H9 (cell line): ENCODE measurements at regions not wholly inside any gene's neighbourhood (a gene's known extent, or its start where the extent isn't known, plus 50 kb on each side); places are given as distances from the start of the nearest gene placed in this dataset.

Experiments
- DNase-seq: peaks from one replicate; pipeline ENCODE4 v3.0.0-alpha.2; 2017
- H2AFZ ChIP-seq: one replicate; pipeline ENCODE4 v1.6.1; 2013; ENCODE audit warnings: mild to moderate bottlenecking, low read length, control low read depth, moderate library complexity
- H2AK5ac ChIP-seq: 2 replicates; pipeline ENCODE4 v1.6.1; 2013; ENCODE audit warnings: low read length, control low read depth, mixed read lengths; ENCODE audit not compliant: insufficient read length
- H2BK120ac ChIP-seq: one replicate; pipeline ENCODE4 v1.6.1; 2013; ENCODE audit warnings: low read depth, mild to moderate bottlenecking, low read length, control low read depth, inconsistent platforms; ENCODE audit not compliant: poor library complexity, severe bottlenecking
- H2BK12ac ChIP-seq: 2 replicates; pipeline ENCODE4 v1.6.1; 2013; ENCODE audit warnings: low read length, control low read depth, mixed read lengths, low read depth; ENCODE audit not compliant: insufficient read length
- H2BK15ac ChIP-seq: 2 replicates; pipeline ENCODE4 v1.6.1; 2013; ENCODE audit warnings: low read depth, low read length, control low read depth
- H2BK20ac ChIP-seq: one replicate; pipeline ENCODE4 v1.6.1; 2013; ENCODE audit warnings: low read depth, mild to moderate bottlenecking, low read length, control low read depth, inconsistent platforms; ENCODE audit not compliant: poor library complexity, severe bottlenecking
- H2BK5ac ChIP-seq: 2 replicates; pipeline ENCODE4 v1.6.1; 2013; ENCODE audit warnings: low read length, control low read depth, mixed read lengths; ENCODE audit not compliant: insufficient read length
- H3K14ac ChIP-seq: 2 replicates; pipeline ENCODE4 v1.6.1; 2013; ENCODE audit warnings: low read length, control low read depth; ENCODE audit not compliant: insufficient read depth
- H3K18ac ChIP-seq: 2 replicates; pipeline ENCODE4 v1.6.1; 2013; ENCODE audit warnings: low read depth, mild to moderate bottlenecking, mixed read lengths, low read length, control low read depth; ENCODE audit not compliant: insufficient read length
- H3K23ac ChIP-seq: 2 replicates; pipeline ENCODE4 v1.6.1; 2013; ENCODE audit warnings: low read length, control low read depth, mixed read lengths, low read depth; ENCODE audit not compliant: insufficient read length
- H3K23me2 ChIP-seq: 2 replicates; pipeline ENCODE4 v1.6.1; 2013; ENCODE audit warnings: low read depth, mild to moderate bottlenecking, mixed read lengths, low read length, control low read depth; ENCODE audit not compliant: insufficient read length, poor library complexity, severe bottlenecking
- H3K27ac ChIP-seq: 2 replicates; pipeline ENCODE4 v1.5.1; 2013; ENCODE audit warnings: low read length, control low read depth, mixed read lengths, low read depth; ENCODE audit not compliant: insufficient read length
- H3K27me3 ChIP-seq: 2 replicates; pipeline ENCODE4 v1.6.1; 2013; ENCODE audit warnings: low read length, control low read depth, inconsistent platforms; ENCODE audit not compliant: insufficient read depth
- H3K4ac ChIP-seq: 2 replicates; pipeline ENCODE4 v1.6.1; 2013; ENCODE audit warnings: low read depth, mild to moderate bottlenecking, control low read depth, inconsistent platforms, low read length, moderate library complexity
- H3K4me1 ChIP-seq: 2 replicates; pipeline ENCODE4 v1.6.1; 2013; ENCODE audit warnings: low read length, control low read depth, inconsistent platforms; ENCODE audit not compliant: insufficient read depth
- H3K4me2 ChIP-seq: 2 replicates; pipeline ENCODE4 v1.6.1; 2013; ENCODE audit warnings: low read length, control low read depth, mixed read lengths; ENCODE audit not compliant: insufficient read length, insufficient read depth
- H3K56ac ChIP-seq: 2 replicates; pipeline ENCODE4 v1.6.1; 2013; ENCODE audit warnings: low read depth, mild to moderate bottlenecking, mixed read lengths, low read length, control low read depth; ENCODE audit not compliant: insufficient read length
- H3K79me1 ChIP-seq: 2 replicates; pipeline ENCODE4 v1.6.1; 2013; ENCODE audit warnings: low read depth, mild to moderate bottlenecking, moderate library complexity, low read length, control low read depth, inconsistent platforms; ENCODE audit not compliant: insufficient read depth, poor library complexity, severe bottlenecking
- H3K79me2 ChIP-seq: 2 replicates; pipeline ENCODE4 v1.6.1; 2013; ENCODE audit warnings: low read length, control low read depth, inconsistent platforms; ENCODE audit not compliant: insufficient read depth
- H3K9ac ChIP-seq: 2 replicates; pipeline ENCODE4 v1.6.1; 2013; ENCODE audit warnings: low read length, control low read depth, mixed read lengths; ENCODE audit not compliant: insufficient read length; ENCODE audit errors: extremely low read depth
- H3K9me3 ChIP-seq: one replicate; pipeline ENCODE4 v1.6.1; 2013; ENCODE audit warnings: low read depth, low read length, inconsistent platforms; ENCODE audit not compliant: control insufficient read depth
- H3T11ph ChIP-seq: one replicate; pipeline ENCODE4 v1.6.1; 2013; ENCODE audit warnings: mild to moderate bottlenecking, low read length, control low read depth, inconsistent platforms
- H4K20me1 ChIP-seq: one replicate; pipeline ENCODE4 v1.6.1; 2013; ENCODE audit not compliant: control insufficient read depth, insufficient read length, insufficient read depth
- H4K5ac ChIP-seq: 2 replicates; pipeline ENCODE4 v1.6.1; 2013; ENCODE audit warnings: low read depth, mild to moderate bottlenecking, mixed read lengths, low read length, control low read depth; ENCODE audit not compliant: insufficient read length
- H4K8ac ChIP-seq: replicated peaks from 2 replicates; pipeline ENCODE4 v1.6.1; 2013; ENCODE audit warnings: low read length, control low read depth, mixed read lengths, low read depth; ENCODE audit not compliant: insufficient read length
- H4K91ac ChIP-seq: 2 replicates; pipeline ENCODE4 v1.6.1; 2013; ENCODE audit warnings: low read depth, mild to moderate bottlenecking, moderate library complexity, mixed read lengths, low read length, control low read depth; ENCODE audit not compliant: insufficient read length
- H3K27ac Mint-ChIP-seq, 3 experiments: 2 replicates in 2 of 3; 3 replicates in 1 of 3; pipeline ENCODE4 v1.8.0; 2020 to 2021; ENCODE audit warnings: mixed read lengths in 3 of 3, mild to moderate bottlenecking in 1 of 3, moderate library complexity in 1 of 3
- H3K27me3 Mint-ChIP-seq: 2 replicates; pipeline ENCODE4 v1.8.0; 2021; ENCODE audit warnings: low read depth, mild to moderate bottlenecking, moderate library complexity, mixed read lengths
- H3K36me3 Mint-ChIP-seq, 3 experiments: 2 replicates in 2 of 3; 3 replicates in 1 of 3; pipeline ENCODE4 v1.8.0; 2020 to 2021; ENCODE audit warnings: low read depth in 3 of 3, mixed read lengths in 3 of 3; ENCODE audit not compliant: insufficient read depth in 1 of 3
- H3K4me1 Mint-ChIP-seq, 2 experiments: 2 replicates each; pipeline ENCODE4 v1.8.0; 2020; ENCODE audit warnings: mixed read lengths in 2 of 2
- H3K4me3 Mint-ChIP-seq, 2 experiments: 2 replicates in 1 of 2; 3 replicates in 1 of 2; pipeline ENCODE4 v1.8.0; 2020 to 2021; ENCODE audit warnings: mild to moderate bottlenecking in 2 of 2, mixed read lengths in 2 of 2, moderate library complexity in 1 of 2
- H3K9me3 Mint-ChIP-seq, 2 experiments: 2 replicates in 1 of 2; 3 replicates in 1 of 2; pipeline ENCODE4 v1.8.0; 2020; ENCODE audit warnings: mild to moderate bottlenecking in 2 of 2, mixed read lengths in 2 of 2, moderate library complexity in 1 of 2
- WGBS: extraction: QIAGEN DNeasy Blood & Tissue Kit; methylation state at CpG from one replicate; pipeline ENCODE4 v1.1.7; 2013; ENCODE audit warnings: missing lambda C conversion rate, low lambda C conversion rate, mixed read lengths; ENCODE audit not compliant: insufficient read length; ENCODE audit errors: extremely low coverage; 5-methylcytosine and 5-hydroxymethylcytosine counted together
- TF ChIP-seq, protein P1 (sequence below): fragments of 200-600 bp; sonication (generic); conservative IDR thresholded peaks from 3 replicates; pipeline ENCODE4 v1.8.0; 2021; ENCODE audit warnings: antibody characterized with exemption, mild to moderate bottlenecking

DNA sequence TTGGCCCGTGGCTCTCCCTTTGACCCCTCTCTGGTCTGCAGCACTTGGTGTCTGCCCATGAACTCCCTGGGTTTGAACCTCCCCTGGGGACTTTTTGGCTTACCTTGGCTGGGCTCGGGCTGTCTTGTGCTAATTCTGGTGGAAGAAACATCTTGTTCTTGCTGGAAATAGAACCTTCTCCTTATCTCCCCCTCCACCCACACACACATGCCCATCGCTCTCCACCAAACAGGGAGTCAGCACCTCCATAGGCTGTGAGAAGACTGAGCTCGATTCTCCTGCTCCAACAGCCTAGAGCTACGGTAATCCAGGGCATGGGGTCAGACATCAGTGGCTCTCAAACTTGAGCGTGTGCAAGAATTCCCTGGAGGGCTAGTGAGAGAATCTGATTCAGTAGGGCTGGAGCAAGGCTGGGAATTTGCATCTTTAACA is 114.4 kb upstream of the SLC22A23 start:
- Histone ChIP-seq H3K23ac (no peak overlapping the region), H2BK20ac (no peak overlapping the region), H2BK120ac (no peak overlapping the region), H3T11ph (no peak overlapping the region), H3K56ac (no peak overlapping the region), H2AK5ac (no peak overlapping the region), H2AFZ (no peak overlapping the region), H4K5ac (no peak overlapping the region), H4K8ac (no peak overlapping the region), H4K91ac (no peak overlapping the region), H3K18ac (no peak overlapping the region), H2BK12ac (no peak overlapping the region), H3K27ac (no peak overlapping the region), H3K4me1 (no peaks in the 10 kb centered on the region), H3K9me3 (no peaks in the 10 kb centered on the region), H3K79me1 (no peaks in the 10 kb centered on the region), H3K4me2 (no peak overlapping the region), H3K9ac (no peak overlapping the region), H3K14ac (no peak overlapping the region; the same call in 1 of the 2 replicates), H2BK5ac (no peak overlapping the region), H3K27me3 (no peaks in the 10 kb centered on the region), H4K20me1 (no peaks in the 10 kb centered on the region), H2BK15ac (no peak overlapping the region), H3K79me2 (no peaks in the 10 kb centered on the region), H3K23me2 (no peaks in the 10 kb centered on the region), H3K4ac (no peak overlapping the region)
- no CpG with 5 or more reads among the region's 6 CpGs for WGBS
- peak overlapping the region in 1 of 3 experiments; percentile 74; a peak in 1 of 7 replicates for H3K27ac Mint-ChIP-seq
- DNase-seq = no peak
- H3K4me1 Mint-ChIP-seq = peaks cover 15 to 19% of the 10 kb centered on the region in 2 experiments
- no peak overlapping the region for H3K4me3 Mint-ChIP-seq
- H3K9me3 Mint-ChIP-seq = no peaks in the 10 kb centered on the region
- TF ChIP-seq, protein P1, sequence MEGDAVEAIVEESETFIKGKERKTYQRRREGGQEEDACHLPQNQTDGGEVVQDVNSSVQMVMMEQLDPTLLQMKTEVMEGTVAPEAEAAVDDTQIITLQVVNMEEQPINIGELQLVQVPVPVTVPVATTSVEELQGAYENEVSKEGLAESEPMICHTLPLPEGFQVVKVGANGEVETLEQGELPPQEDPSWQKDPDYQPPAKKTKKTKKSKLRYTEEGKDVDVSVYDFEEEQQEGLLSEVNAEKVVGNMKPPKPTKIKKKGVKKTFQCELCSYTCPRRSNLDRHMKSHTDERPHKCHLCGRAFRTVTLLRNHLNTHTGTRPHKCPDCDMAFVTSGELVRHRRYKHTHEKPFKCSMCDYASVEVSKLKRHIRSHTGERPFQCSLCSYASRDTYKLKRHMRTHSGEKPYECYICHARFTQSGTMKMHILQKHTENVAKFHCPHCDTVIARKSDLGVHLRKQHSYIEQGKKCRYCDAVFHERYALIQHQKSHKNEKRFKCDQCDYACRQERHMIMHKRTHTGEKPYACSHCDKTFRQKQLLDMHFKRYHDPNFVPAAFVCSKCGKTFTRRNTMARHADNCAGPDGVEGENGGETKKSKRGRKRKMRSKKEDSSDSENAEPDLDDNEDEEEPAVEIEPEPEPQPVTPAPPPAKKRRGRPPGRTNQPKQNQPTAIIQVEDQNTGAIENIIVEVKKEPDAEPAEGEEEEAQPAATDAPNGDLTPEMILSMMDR = no peak
- no peaks in the 10 kb centered on the region for H3K36me3 Mint-ChIP-seq
- H3K27me3 Mint-ChIP-seq = peaks cover 3% of the 10 kb centered on the region
